T-helper 17 cell (primary cell): ENCODE measurements at regions not wholly inside any gene's neighbourhood (a gene's known extent, or its start where the extent isn't known, plus 50 kb on each side); places are given as distances from the start of the nearest gene placed in this dataset.
"Not testable (repeated sequence)": the region's sequence is repeated elsewhere in the genome, so short reads cannot be mapped to it uniquely, and the experiment has no call there.

Source experiments
- ATAC-seq: fragments of 150-1000 bp; cut with Tn5 transposase; 2 replicates; pipeline ENCODE4 v1.10.0; 2021; ENCODE audit warnings: mild to moderate bottlenecking, moderate library complexity
- DNase-seq, 3 donors: peaks; one replicate each; pipeline versions ENCODE4 v3.0.0 to v3.0.0-alpha.2; 2020 to 2021
- H3K9me3 ChIP-seq: one replicate; pipeline ENCODE4 v1.7.0; 2013; ENCODE audit warnings: low read length, mild to moderate bottlenecking; ENCODE audit not compliant: control insufficient read depth, poor library complexity, severe bottlenecking
- H3K27ac Mint-ChIP-seq: one replicate; pipeline ENCODE4 v1.8.0; 2022; ENCODE audit warnings: mild to moderate bottlenecking, moderate library complexity, mixed read lengths
- H3K27me3 Mint-ChIP-seq: one replicate; pipeline ENCODE4 v1.8.0; 2022; ENCODE audit warnings: mixed read lengths
- H3K36me3 Mint-ChIP-seq: one replicate; pipeline ENCODE4 v1.8.0; 2022; ENCODE audit warnings: low read depth, mixed read lengths
- H3K4me1 Mint-ChIP-seq: one replicate; pipeline ENCODE4 v1.8.0; 2022; ENCODE audit warnings: mild to moderate bottlenecking, mixed read lengths
- H3K4me3 Mint-ChIP-seq: one replicate; pipeline ENCODE4 v1.8.0; 2022; ENCODE audit warnings: mild to moderate bottlenecking, moderate library complexity, mixed read lengths

DNA sequence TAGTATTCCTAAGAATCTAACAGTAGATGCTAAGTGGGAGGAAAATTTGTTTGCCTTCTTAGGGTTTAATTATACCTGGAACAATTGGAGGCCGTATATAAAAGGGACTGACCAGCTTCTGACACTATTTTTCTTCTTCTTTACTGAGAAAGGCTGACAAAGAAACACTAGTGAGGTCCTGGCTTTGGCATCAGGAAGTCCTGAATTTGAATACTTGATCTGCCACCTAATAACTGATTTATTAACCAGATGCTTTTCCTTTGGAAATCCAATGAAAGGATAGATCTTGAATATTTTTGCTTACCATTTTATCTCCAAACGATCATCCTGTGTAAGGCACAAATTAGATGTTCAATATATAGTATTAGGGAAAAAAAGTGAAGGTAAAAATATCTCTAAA is 382.5 kb downstream of the CENPW start:
- DNase-seq (no peak), ATAC-seq (no peak)
- no peaks in the 10 kb centered on the region for H3K27me3 Mint-ChIP-seq
- no peaks in the 10 kb centered on the region for H3K4me1 Mint-ChIP-seq
- H3K9me3 ChIP-seq, result no peaks in the 10 kb centered on the region
- no peak overlapping the region for H3K4me3 Mint-ChIP-seq
- H3K36me3 Mint-ChIP-seq, result no peaks in the 10 kb centered on the region
- no peak overlapping the region for H3K27ac Mint-ChIP-seq

DNA sequence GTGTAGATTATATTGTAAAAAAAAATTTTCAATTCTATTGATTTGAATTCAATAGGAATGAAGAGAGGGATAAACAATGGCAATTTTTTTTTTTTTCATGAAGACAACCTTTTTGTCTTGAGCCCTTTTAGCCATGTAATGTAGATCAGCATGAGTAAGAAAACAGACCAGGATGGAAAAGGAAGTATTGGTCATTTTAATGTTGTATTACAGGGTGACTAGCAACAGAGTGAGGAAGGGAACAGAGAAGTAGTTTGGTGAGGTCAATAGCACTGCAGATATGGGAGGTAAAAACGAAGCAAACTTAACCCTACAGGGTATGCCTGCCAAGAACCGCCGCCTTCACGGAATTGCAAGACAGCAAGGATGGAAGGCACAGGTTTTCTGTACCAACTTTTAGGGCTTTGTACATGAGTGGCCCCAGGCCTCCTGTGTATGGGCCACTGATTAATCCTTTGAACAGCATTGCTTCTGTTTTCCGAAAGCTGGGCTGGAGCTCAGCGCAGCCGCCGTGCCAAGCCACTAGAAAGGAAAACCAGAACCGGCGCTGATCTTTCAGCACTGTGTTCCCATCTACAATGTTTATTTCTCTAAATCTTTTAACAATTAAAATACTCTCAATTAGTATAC is 383.7 kb downstream of the CENPW start:
- Mint-ChIP-seq H3K27ac (no peak overlapping the region), H3K27me3 (no peaks in the 10 kb centered on the region), H3K4me3 (no peak overlapping the region), H3K4me1 (no peaks in the 10 kb centered on the region), H3K36me3 (no peaks in the 10 kb centered on the region)
- ATAC-seq (no peak), DNase-seq (no peak)
- H3K9me3 ChIP-seq, result no peaks in the 10 kb centered on the region

DNA sequence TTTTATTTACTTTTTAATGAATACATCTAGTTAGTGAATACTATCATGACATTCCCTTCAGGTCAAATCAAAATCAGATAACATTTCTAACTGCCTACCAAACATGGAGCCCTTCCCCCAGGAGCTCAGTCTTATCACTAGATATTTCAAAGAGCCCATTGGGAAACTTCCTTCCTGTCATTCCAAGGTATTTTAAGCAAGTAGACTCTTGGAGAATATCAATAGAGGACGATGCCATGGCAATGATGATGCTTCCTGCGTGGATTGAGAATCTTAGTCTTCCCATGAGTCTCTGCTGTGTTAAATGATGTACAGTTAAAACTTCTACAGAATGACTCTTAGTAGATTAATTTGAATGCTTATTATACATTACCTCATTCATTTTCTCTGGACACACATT is 384.9 kb downstream of the CENPW start:
- Mint-ChIP-seq H3K27me3 (no peaks in the 10 kb centered on the region), H3K4me3 (no peak overlapping the region), H3K4me1 (no peaks in the 10 kb centered on the region), H3K36me3 (no peaks in the 10 kb centered on the region), H3K27ac (no peak overlapping the region)
- no peak for DNase-seq
- H3K9me3 ChIP-seq, result no peaks in the 10 kb centered on the region
- no peak for ATAC-seq

DNA sequence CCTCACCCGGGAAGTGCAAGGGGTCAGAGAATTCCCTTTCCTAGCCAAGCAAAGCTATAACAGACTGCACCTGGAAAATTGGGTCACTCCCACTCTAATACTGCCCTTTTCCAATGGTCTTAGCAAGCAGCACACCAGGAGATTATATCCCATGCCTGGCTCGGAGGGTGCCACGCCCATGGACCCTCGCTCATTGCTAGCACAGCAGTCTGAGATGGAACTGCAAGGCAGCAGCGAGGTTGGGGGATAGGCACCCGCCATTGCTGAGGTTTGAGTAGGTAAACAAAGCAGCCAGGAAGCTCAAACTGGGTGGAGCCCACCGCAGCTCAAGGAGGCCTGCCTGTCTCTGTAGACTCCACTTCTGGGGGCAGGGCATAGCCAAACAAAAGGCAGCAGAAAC is 386.5 kb downstream of the CENPW start:
- ATAC-seq, H3K36me3 Mint-ChIP-seq, H3K27ac Mint-ChIP-seq, DNase-seq, H3K27me3 Mint-ChIP-seq, H3K4me1 Mint-ChIP-seq, H3K9me3 ChIP-seq, H3K4me3 Mint-ChIP-seq: not testable (repeated sequence)

DNA sequence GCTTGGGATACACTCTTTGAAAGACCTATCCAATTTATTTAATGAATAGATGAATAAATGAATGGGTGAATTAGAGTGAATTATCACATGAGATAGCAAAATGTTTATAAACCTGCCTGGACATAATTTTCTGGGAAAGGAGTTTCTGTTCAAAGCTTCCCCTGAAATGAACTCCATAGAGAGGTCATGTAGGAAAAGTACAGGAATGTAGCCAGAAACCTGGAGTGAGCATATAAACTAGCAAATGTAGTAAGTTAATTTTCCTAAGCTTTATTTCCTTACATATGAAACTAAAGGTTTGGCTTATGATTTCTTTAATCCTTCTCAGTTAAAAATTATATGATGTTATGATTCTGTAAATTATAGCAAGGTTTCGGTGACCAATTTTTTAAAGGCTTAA is 380.3 kb upstream of the RSPO3 start:
- ATAC-seq (no peak), DNase-seq (no peak)
- no peak overlapping the region for H3K4me3 Mint-ChIP-seq
- H3K4me1 Mint-ChIP-seq, result no peaks in the 10 kb centered on the region
- H3K9me3 ChIP-seq, result no peaks in the 10 kb centered on the region
- no peaks in the 10 kb centered on the region for H3K36me3 Mint-ChIP-seq
- no peaks in the 10 kb centered on the region for H3K27me3 Mint-ChIP-seq
- no peak overlapping the region for H3K27ac Mint-ChIP-seq

DNA sequence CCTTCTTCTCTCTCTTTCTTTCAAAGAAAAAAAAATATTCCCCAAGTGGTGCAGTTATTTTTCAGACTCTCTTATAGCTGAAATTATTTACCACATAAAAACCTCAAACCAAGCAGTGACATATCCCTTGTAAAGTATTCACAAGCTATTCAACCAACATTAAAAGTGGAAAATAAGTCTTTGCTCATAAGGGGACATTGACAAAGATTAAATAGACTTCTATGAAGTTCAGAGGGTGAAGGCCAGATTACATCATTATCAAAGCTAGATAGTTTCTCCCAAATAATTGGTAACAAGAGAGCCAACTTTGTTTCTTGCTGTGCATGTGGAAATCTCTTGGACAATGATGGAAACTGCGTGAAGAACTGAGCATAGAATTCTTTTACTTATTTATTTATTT is 379.8 kb upstream of the RSPO3 start:
- no peaks in the 10 kb centered on the region for H3K9me3 ChIP-seq
- no peak overlapping the region for H3K27ac Mint-ChIP-seq
- no peaks in the 10 kb centered on the region for H3K27me3 Mint-ChIP-seq
- DNase-seq (no peak), ATAC-seq (no peak)
- H3K4me1 Mint-ChIP-seq, result no peaks in the 10 kb centered on the region
- no peaks in the 10 kb centered on the region for H3K36me3 Mint-ChIP-seq
- no peak overlapping the region for H3K4me3 Mint-ChIP-seq

DNA sequence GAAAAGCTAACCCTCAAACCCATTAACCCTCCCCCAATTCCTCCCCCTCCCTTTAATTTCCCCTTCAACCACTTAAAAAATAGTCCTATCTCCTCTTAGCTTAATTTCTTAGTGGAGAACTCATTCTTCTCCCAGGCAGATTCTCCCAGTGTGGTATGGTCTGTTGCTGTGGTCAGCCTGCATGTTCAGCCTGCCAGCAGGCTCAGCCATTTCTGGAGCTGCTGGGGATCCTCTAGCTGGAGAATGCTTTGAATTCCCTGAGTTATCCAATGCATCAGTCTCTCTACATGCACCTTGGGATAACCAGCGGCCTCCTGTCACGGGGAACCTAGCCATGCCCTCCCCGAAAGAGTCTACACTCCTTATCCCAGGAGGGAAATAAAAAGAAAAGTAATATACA is 375.4 kb upstream of the RSPO3 start:
- ATAC-seq (no peak), DNase-seq (no peak)
- H3K36me3 Mint-ChIP-seq, result no peaks in the 10 kb centered on the region
- H3K4me1 Mint-ChIP-seq, result no peaks in the 10 kb centered on the region
- no peak overlapping the region for H3K27ac Mint-ChIP-seq
- no peak overlapping the region for H3K4me3 Mint-ChIP-seq
- H3K27me3 Mint-ChIP-seq, result no peaks in the 10 kb centered on the region
- H3K9me3 ChIP-seq, result no peaks in the 10 kb centered on the region

DNA sequence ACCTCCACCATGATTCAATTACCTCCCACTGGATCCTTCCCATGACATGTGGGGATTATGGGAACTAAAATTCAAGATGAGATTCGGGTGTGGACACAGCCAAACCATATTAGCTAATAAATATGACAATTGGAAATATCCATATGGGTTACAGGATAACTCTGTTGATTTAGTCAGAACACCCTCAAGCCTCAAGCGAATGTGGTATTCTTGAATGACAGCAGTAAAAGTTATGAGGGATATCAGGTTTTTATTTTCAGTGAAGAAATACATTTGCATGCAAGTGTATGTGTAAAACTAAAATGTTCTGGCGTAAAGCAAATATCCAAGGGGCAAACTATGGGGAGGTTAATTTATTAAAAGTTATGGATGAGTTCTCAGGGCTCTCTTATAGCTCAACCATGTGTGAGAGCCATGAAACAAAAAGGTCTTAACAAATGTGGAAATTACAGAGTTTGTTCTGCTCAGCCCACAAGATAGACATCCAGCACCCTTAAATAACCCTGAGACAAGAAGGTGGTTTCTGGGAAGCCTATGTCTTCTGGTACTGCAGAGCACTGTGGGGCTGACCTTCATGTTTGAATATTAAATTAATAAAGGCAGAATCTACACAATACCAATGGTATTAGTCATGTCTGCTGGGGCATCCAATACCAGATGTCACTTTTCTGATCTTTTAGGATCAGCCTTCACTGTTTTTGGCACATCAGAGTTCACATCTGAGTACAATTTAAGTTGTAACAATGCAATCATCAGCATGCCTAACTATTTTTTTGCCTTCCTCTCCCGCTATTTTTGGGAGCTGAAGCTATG is 370.5 kb upstream of the RSPO3 start:
- DNase-seq (no peak), ATAC-seq (no peak)
- Mint-ChIP-seq H3K4me1 (no peaks in the 10 kb centered on the region), H3K27me3 (no peaks in the 10 kb centered on the region), H3K4me3 (no peak overlapping the region), H3K27ac (no peak overlapping the region), H3K36me3 (no peaks in the 10 kb centered on the region)
- H3K9me3 ChIP-seq, result no peaks in the 10 kb centered on the region

DNA sequence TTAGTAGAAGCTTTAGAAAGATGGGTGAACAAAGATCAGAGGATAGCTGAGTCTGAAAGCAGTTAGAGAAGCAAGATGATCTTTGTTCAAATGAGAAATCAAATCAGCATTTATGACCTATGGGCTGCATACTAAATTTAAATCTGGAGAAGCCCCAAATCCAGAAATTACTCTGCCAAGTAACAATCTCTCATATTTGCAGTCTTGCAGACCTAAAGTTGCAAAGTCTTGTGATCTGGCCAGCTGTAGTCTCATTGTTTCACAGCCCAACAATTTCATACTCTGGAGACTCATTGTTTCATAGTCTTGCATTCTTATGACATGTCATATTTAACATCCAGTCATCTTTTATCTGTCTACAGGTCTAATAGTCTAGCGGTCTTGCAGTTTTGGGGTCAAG is 364.9 kb upstream of the RSPO3 start:
- H3K9me3 ChIP-seq, result no peaks in the 10 kb centered on the region
- H3K4me1 Mint-ChIP-seq, result no peaks in the 10 kb centered on the region
- H3K27ac Mint-ChIP-seq, result no peak overlapping the region
- no peaks in the 10 kb centered on the region for H3K36me3 Mint-ChIP-seq
- H3K27me3 Mint-ChIP-seq, result no peaks in the 10 kb centered on the region
- no peak overlapping the region for H3K4me3 Mint-ChIP-seq
- DNase-seq (no peak), ATAC-seq (no peak)

DNA sequence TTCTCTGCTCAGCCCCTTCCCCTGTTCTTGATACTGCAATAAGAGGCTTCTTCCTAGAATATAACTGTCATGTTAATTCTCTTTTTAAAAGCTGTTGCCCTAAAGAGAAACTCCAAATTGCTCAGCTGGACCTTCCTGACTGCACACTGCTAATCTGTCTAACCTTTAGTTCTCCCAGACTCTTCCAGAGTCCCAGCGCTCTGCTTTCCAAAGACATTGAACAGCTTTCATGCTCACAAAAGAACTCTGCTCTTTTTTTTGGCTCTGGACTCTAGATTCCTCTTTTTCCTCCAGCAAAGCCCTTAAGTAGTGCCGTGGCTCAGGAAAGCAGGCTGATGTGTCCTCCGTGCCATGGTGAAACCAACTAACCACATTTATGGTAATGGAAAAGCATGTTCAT is 356.6 kb upstream of the RSPO3 start:
- Mint-ChIP-seq H3K4me1 (no peaks in the 10 kb centered on the region), H3K27ac (no peak overlapping the region), H3K36me3 (no peaks in the 10 kb centered on the region), H3K27me3 (no peaks in the 10 kb centered on the region), H3K4me3 (no peak overlapping the region)
- no peaks in the 10 kb centered on the region for H3K9me3 ChIP-seq
- ATAC-seq (no peak), DNase-seq (no peak)

DNA sequence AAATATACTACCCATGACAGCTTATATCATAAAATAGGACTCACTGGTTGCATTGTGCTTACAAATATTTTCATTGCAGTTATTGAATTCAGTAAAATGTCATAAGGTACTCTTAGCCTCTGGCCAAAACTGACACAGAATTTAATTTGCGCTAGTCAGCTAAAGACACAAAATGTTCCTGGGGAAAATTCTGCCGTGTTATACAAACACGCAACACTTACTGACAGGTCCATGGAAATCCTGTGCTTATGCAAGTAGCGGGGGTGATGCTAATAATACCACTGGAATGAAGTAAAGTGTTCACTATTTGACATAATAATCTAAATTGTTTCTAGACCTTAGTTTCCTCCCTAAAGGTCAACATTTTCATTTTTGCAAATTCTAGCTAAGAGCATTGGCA is 354.4 kb upstream of the RSPO3 start:
- no peaks in the 10 kb centered on the region for H3K4me1 Mint-ChIP-seq
- H3K27ac Mint-ChIP-seq, result no peak overlapping the region
- ATAC-seq, result no peak
- H3K27me3 Mint-ChIP-seq, result no peaks in the 10 kb centered on the region
- no peaks in the 10 kb centered on the region for H3K36me3 Mint-ChIP-seq
- no peak for DNase-seq
- no peak overlapping the region for H3K4me3 Mint-ChIP-seq
- H3K9me3 ChIP-seq, result no peaks in the 10 kb centered on the region

DNA sequence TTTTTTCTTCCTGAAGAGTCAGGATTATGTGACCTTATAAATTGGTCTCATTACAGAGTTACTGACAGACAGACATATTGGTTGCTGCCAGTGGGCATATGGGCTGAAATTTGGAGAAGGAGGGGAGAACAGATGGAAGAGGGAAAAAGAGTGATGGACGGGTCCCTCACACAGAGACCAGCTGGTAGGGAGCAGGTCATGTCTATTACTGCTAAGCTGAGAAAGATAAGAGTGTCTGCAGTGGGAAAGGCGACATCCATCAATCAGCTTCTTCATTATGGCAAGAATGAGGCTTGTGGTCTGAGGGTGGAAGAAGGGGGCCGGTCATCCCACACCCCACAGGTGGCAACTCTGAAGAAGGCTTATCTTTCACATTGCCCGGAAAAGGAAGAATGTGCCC is 353.8 kb upstream of the RSPO3 start:
- no peak overlapping the region for H3K27ac Mint-ChIP-seq
- H3K4me3 Mint-ChIP-seq, result no peak overlapping the region
- DNase-seq (no peak), ATAC-seq (no peak)
- H3K36me3 Mint-ChIP-seq, result no peaks in the 10 kb centered on the region
- H3K9me3 ChIP-seq, result no peaks in the 10 kb centered on the region
- no peaks in the 10 kb centered on the region for H3K27me3 Mint-ChIP-seq
- H3K4me1 Mint-ChIP-seq, result no peaks in the 10 kb centered on the region

DNA sequence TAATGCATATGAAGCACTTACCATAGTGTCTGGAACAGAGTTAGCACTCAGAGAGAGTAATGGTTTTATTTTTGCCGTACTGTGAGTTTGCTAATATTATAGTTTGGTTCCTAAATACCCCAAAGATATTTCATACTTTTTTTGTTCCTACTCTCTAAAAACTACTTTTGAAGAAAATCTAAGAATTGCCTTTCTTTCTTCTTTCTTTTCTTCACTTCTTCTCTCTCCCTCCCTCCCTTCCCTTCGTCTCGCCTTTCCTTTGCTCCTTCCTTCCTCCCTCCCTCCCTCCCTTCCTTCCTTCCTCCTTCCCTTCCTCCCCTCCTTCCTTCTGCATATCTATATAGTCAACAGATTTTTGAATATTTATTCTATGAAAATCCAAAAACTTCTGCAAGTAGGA is 351.7 kb upstream of the RSPO3 start:
- Mint-ChIP-seq H3K4me1 (no peaks in the 10 kb centered on the region), H3K27me3 (peaks cover 6% of the 10 kb centered on the region), H3K36me3 (no peaks in the 10 kb centered on the region), H3K4me3 (no peak overlapping the region), H3K27ac (no peak overlapping the region)
- ATAC-seq, result no peak
- DNase-seq, result no peak
- H3K9me3 ChIP-seq, result no peaks in the 10 kb centered on the region

DNA sequence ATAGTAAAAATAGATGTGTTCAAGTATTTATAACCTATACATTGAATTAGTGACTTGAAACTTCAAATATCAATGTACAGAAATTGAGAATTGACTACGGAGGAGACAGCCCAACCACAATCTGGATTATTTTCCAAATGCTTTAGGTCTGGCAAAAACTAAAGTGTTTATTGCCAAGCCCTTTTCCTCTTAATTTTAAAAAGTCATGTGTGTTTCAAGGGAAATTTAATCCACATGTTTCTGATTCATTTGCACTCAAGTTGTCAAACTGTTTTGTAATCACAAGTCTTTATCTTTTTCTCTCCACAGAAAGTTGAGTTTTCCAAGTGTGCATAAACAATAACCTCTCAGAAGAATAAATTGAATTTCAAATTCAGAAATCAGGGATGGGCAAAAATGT is 350.8 kb upstream of the RSPO3 start:
- Mint-ChIP-seq H3K27ac (no peak overlapping the region), H3K4me3 (no peak overlapping the region), H3K4me1 (no peaks in the 10 kb centered on the region), H3K27me3 (peaks cover 8% of the 10 kb centered on the region), H3K36me3 (no peaks in the 10 kb centered on the region)
- DNase-seq, result no peak
- ATAC-seq, result no peak
- H3K9me3 ChIP-seq, result no peaks in the 10 kb centered on the region
